Activated CD4-positive, alpha-beta memory T cell treated with anti-CD3 and anti-CD28 coated beads for 36 hours (primary cell): ENCODE measurements at regions not wholly inside any gene's neighbourhood (a gene's known extent, or its start where the extent isn't known, plus 50 kb on each side); places are given as distances from the start of the nearest gene placed in this dataset.

ENCODE experiments used
- CTCF ChIA-PET: fragments of 350-600 bp; sonication (Branson Sonifier 250); formaldehyde crosslinking; loops from one replicate; lab custom pipeline; 2021; ENCODE audit warnings: antibody characterized with exemption, inconsistent platforms; lab: Charles Lee
- POLR2A ChIA-PET: fragments of 350-600 bp; sonication (Branson Sonifier 250); formaldehyde crosslinking; loops from one replicate; lab custom pipeline; 2021; ENCODE audit warnings: antibody characterized with exemption; lab: Charles Lee
- DNase-seq: peaks from one replicate; pipeline ENCODE4 v3.0.0-alpha.2; 2020
- H3K27ac Mint-ChIP-seq: one replicate; pipeline ENCODE4 v1.8.0; 2021; ENCODE audit warnings: mixed read lengths
- H3K27me3 Mint-ChIP-seq: one replicate; pipeline ENCODE4 v1.8.0; 2021; ENCODE audit warnings: mixed read lengths
- H3K36me3 Mint-ChIP-seq: one replicate; pipeline ENCODE4 v1.8.0; 2021; ENCODE audit warnings: mixed read lengths
- H3K4me1 Mint-ChIP-seq: one replicate; pipeline ENCODE4 v1.8.0; 2021; ENCODE audit warnings: low read depth, mixed read lengths
- H3K4me3 Mint-ChIP-seq: one replicate; pipeline ENCODE4 v1.8.0; 2021; ENCODE audit warnings: mild to moderate bottlenecking, mixed read lengths
- H3K9me3 Mint-ChIP-seq: one replicate; pipeline ENCODE4 v1.8.0; 2021; ENCODE audit warnings: mixed read lengths
- intact Hi-C: fragments of 100-400 bp; cut with micrococcal nuclease; formaldehyde crosslinking; loops from one replicate; pipeline ENCODE4 v1.15.1; 2023

- ChIA-PET CTCF (no interaction called here), POLR2A (no interaction called here)
- Mint-ChIP-seq H3K27ac (no peak overlapping the region), H3K9me3 (no peaks in the 10 kb centered on the region), H3K27me3 (no peaks in the 10 kb centered on the region), H3K4me1 (no peaks in the 10 kb centered on the region), H3K4me3 (no peak overlapping the region), H3K36me3 (no peaks in the 10 kb centered on the region)
- DNase-seq: no peak
- intact Hi-C loops: no loop called here
These were observed 309.2 kb downstream of the MAP2K6 start for GRCh38 chr17:69723741-69724140.

- CTCF ChIA-PET: no interaction called here
- intact Hi-C loops: no loop called here
- no peaks in the 10 kb centered on the region for H3K4me1 Mint-ChIP-seq
These were observed 309.7 kb downstream of the MAP2K6 start for GRCh38 chr17:69724238-69724637.

GRCh38 chr17:69725146-69725545 is 310.6 kb downstream of the MAP2K6 start:
- Mint-ChIP-seq H3K9me3 (no peaks in the 10 kb centered on the region), H3K27me3 (no peaks in the 10 kb centered on the region), H3K4me1 (no peaks in the 10 kb centered on the region), H3K36me3 (no peaks in the 10 kb centered on the region), H3K4me3 (no peak overlapping the region), H3K27ac (no peak overlapping the region)
- intact Hi-C loops: no loop called here
- ChIA-PET POLR2A (no interaction called here), CTCF (no interaction called here)
- DNase-seq: no peak

More at GRCh38 chr17:69724238-69724637, 309.7 kb downstream of the MAP2K6 start:
- Mint-ChIP-seq H3K9me3 (no peaks in the 10 kb centered on the region), H3K27me3 (no peaks in the 10 kb centered on the region), H3K4me3 (no peak overlapping the region), H3K27ac (no peak overlapping the region), H3K36me3 (no peaks in the 10 kb centered on the region)
- no peak for DNase-seq
- POLR2A ChIA-PET: no interaction called here

- H3K27me3 Mint-ChIP-seq: no peaks in the 10 kb centered on the region
These were observed 314.3 kb downstream of the MAP2K6 start for GRCh38 chr17:69728816-69729215.

GRCh38 chr17:69729944-69730343 is 315.4 kb downstream of the MAP2K6 start:
- ChIA-PET CTCF (no interaction called here), POLR2A (no interaction called here)
- no peak for DNase-seq
- Mint-ChIP-seq H3K4me3 (no peak overlapping the region), H3K4me1 (no peaks in the 10 kb centered on the region), H3K27ac (no peak overlapping the region), H3K36me3 (no peaks in the 10 kb centered on the region), H3K27me3 (no peaks in the 10 kb centered on the region), H3K9me3 (no peaks in the 10 kb centered on the region)
- intact Hi-C loops: no loop called here

More at GRCh38 chr17:69728816-69729215, 314.3 kb downstream of the MAP2K6 start:
- intact Hi-C loops: no loop called here
- H3K36me3 Mint-ChIP-seq: no peaks in the 10 kb centered on the region
- H3K9me3 Mint-ChIP-seq: no peaks in the 10 kb centered on the region
- H3K4me1 Mint-ChIP-seq: no peaks in the 10 kb centered on the region
- CTCF ChIA-PET: no interaction called here
- H3K27ac Mint-ChIP-seq: no peak overlapping the region
- POLR2A ChIA-PET: no interaction called here
- H3K4me3 Mint-ChIP-seq: no peak overlapping the region
- no peak for DNase-seq

GRCh38 chr17:69732272-69732918 is 317.9 kb downstream of the MAP2K6 start:
- Mint-ChIP-seq H3K4me3 (no peak overlapping the region), H3K27me3 (no peaks in the 10 kb centered on the region), H3K4me1 (no peaks in the 10 kb centered on the region), H3K27ac (no peak overlapping the region), H3K36me3 (no peaks in the 10 kb centered on the region), H3K9me3 (no peaks in the 10 kb centered on the region)
- ChIA-PET CTCF (no interaction called here), POLR2A (no interaction called here)
- DNase-seq: no peak
- intact Hi-C loops: no loop called here

GRCh38 chr17:69733171-69734012 is 318.9 kb downstream of the MAP2K6 start:
- H3K36me3 Mint-ChIP-seq: no peaks in the 10 kb centered on the region
- intact Hi-C loops: no loop called here
- no peaks in the 10 kb centered on the region for H3K4me1 Mint-ChIP-seq
- ChIA-PET POLR2A (no interaction called here), CTCF (no interaction called here)
- DNase-seq: no peak
- no peak overlapping the region for H3K4me3 Mint-ChIP-seq
- H3K27ac Mint-ChIP-seq: no peak overlapping the region
- H3K9me3 Mint-ChIP-seq: no peaks in the 10 kb centered on the region
- no peaks in the 10 kb centered on the region for H3K27me3 Mint-ChIP-seq

GRCh38 chr17:69734656-69735055 is 320.2 kb downstream of the MAP2K6 start:
- intact Hi-C loops: no loop called here
- CTCF ChIA-PET: no interaction called here
- H3K4me3 Mint-ChIP-seq: no peak overlapping the region
- no peaks in the 10 kb centered on the region for H3K4me1 Mint-ChIP-seq
- H3K27ac Mint-ChIP-seq: no peak overlapping the region
- H3K36me3 Mint-ChIP-seq: no peaks in the 10 kb centered on the region
- no peaks in the 10 kb centered on the region for H3K27me3 Mint-ChIP-seq
- H3K9me3 Mint-ChIP-seq: peaks cover 2% of the 10 kb centered on the region
- POLR2A ChIA-PET: no interaction called here
- no peak for DNase-seq

- H3K4me1 Mint-ChIP-seq: no peaks in the 10 kb centered on the region
These were observed 320.8 kb downstream of the MAP2K6 start for GRCh38 chr17:69735285-69735684.

GRCh38 chr17:69743091-69743490 is 328.6 kb downstream of the MAP2K6 start:
- Mint-ChIP-seq H3K27me3 (no peaks in the 10 kb centered on the region), H3K9me3 (peaks cover 11% of the 10 kb centered on the region), H3K27ac (no peak overlapping the region), H3K4me3 (no peak overlapping the region), H3K36me3 (no peaks in the 10 kb centered on the region), H3K4me1 (no peaks in the 10 kb centered on the region)
- intact Hi-C loops: no loop called here
- no peak for DNase-seq
- POLR2A ChIA-PET: no interaction called here
- CTCF ChIA-PET: no interaction called here

More at GRCh38 chr17:69735285-69735684, 320.8 kb downstream of the MAP2K6 start:
- CTCF ChIA-PET: no interaction called here
- no peak for DNase-seq
- H3K27me3 Mint-ChIP-seq: no peaks in the 10 kb centered on the region
- intact Hi-C loops: no loop called here
- peaks cover 2% of the 10 kb centered on the region for H3K9me3 Mint-ChIP-seq
- H3K4me3 Mint-ChIP-seq: no peak overlapping the region
- H3K27ac Mint-ChIP-seq: no peak overlapping the region
- POLR2A ChIA-PET: no interaction called here
- H3K36me3 Mint-ChIP-seq: no peaks in the 10 kb centered on the region

- CTCF ChIA-PET: no interaction called here
- POLR2A ChIA-PET: no interaction called here
- H3K36me3 Mint-ChIP-seq: no peaks in the 10 kb centered on the region
- H3K27ac Mint-ChIP-seq: no peak overlapping the region
- H3K9me3 Mint-ChIP-seq: peaks cover 10% of the 10 kb centered on the region
- intact Hi-C loops: no loop called here
- DNase-seq: no peak
- H3K27me3 Mint-ChIP-seq: no peaks in the 10 kb centered on the region
- no peak overlapping the region for H3K4me3 Mint-ChIP-seq
- H3K4me1 Mint-ChIP-seq: no peaks in the 10 kb centered on the region
These were observed 330.1 kb downstream of the MAP2K6 start for GRCh38 chr17:69744512-69745070.

GRCh38 chr17:69749911-69750310 is 325.1 kb upstream of the KCNJ16 start:
- no peaks in the 10 kb centered on the region for H3K4me1 Mint-ChIP-seq
- intact Hi-C loops: no loop called here
- ChIA-PET POLR2A (no interaction called here), CTCF (no interaction called here)
- H3K36me3 Mint-ChIP-seq: no peaks in the 10 kb centered on the region
- H3K4me3 Mint-ChIP-seq: no peak overlapping the region
- H3K27me3 Mint-ChIP-seq: no peaks in the 10 kb centered on the region
- no peak overlapping the region for H3K27ac Mint-ChIP-seq
- peaks cover 8% of the 10 kb centered on the region for H3K9me3 Mint-ChIP-seq
- no peak for DNase-seq
